Panc1 (cell line): ENCODE measurements at regions not wholly inside any gene's neighbourhood (a gene's known extent, or its start where the extent isn't known, plus 50 kb on each side); places are given as distances from the start of the nearest gene placed in this dataset.

Source experiments
- ATAC-seq: fragments of 200-7000 bp; cut with Tn5 transposase; 2 replicates; pipeline ENCODE4 v1.9.1; 2020; ENCODE audit warnings: mild to moderate bottlenecking, moderate library complexity
- BruUV-seq: library from RNA; stranded (reverse); fragments of 400-500 nt; replicated peaks from 2 replicates; lab custom pipeline; 2021; lab: Mats Ljungman, UMichigan
- CTCF ChIA-PET: fragments of 300-600 bp; sonication (Branson Sonifier 250); formaldehyde crosslinking; loops from one replicate; lab custom pipeline; 2022; ENCODE audit warnings: antibody characterized with exemption; lab: Charles Lee
- POLR2A ChIA-PET: fragments of 300-600 bp; sonication (Branson Sonifier 250); formaldehyde crosslinking; loops from one replicate; lab custom pipeline; 2022; ENCODE audit warnings: antibody characterized with exemption; lab: Charles Lee
- DNase-seq: peaks from one replicate; pipeline ENCODE4 v3.0.0-alpha.2; 2010; ENCODE audit warnings: low read depth, low spot score
- H3K27ac ChIP-seq: 2 replicates; pipeline ENCODE4 v1.5.1; 2011; ENCODE audit warnings: mild to moderate bottlenecking, low read length, inconsistent platforms
- H3K27me3 ChIP-seq: fragments of 200-500 bp; sonication (Bioruptor generic); 2 replicates; pipeline ENCODE4 v1.6.0; 2014; ENCODE audit warnings: low read length, inconsistent platforms; ENCODE audit not compliant: control insufficient read depth, insufficient read depth
- H3K36me3 ChIP-seq: fragments of 200-500 bp; sonication (Bioruptor generic); 2 replicates; pipeline ENCODE4 v1.5.1; 2014; ENCODE audit warnings: inconsistent platforms, mild to moderate bottlenecking, low read length, moderate library complexity; ENCODE audit not compliant: control insufficient read depth, insufficient read depth
- H3K4me1 ChIP-seq: 2 replicates; pipeline ENCODE4 v1.5.1; 2011; ENCODE audit warnings: inconsistent platforms, mild to moderate bottlenecking, low read length, moderate library complexity; ENCODE audit not compliant: control insufficient read depth, insufficient read depth
- H3K4me3 ChIP-seq, 2 experiments: 2 replicates each; pipeline ENCODE4 v1.5.1; 2011 to 2012; ENCODE audit warnings: low read depth in 2 of 2, low read length in 2 of 2, mild to moderate bottlenecking in 2 of 2, inconsistent platforms in 1 of 2, moderate library complexity in 1 of 2
- H3K9me3 ChIP-seq: fragments of 200-500 bp; sonication (Bioruptor generic); 2 replicates; pipeline ENCODE4 v1.5.1; 2014; ENCODE audit warnings: low read depth, mild to moderate bottlenecking, inconsistent platforms, low read length, moderate library complexity; ENCODE audit not compliant: control insufficient read depth, insufficient read depth
- CTCF ChIP-seq: fragments of 450-650 bp; IDR thresholded peaks from 2 replicates; pipeline ENCODE4 v1.5.1; 2017; ENCODE audit warnings: mild to moderate bottlenecking
- POLR2AphosphoS5 ChIP-seq: IDR thresholded peaks from 2 replicates; pipeline ENCODE4 v1.6.1; 2012; ENCODE audit warnings: mild to moderate bottlenecking, low read depth, low read length, moderate library complexity
- SIN3A ChIP-seq: IDR thresholded peaks from 2 replicates; pipeline ENCODE4 v1.6.1; 2012; ENCODE audit warnings: low read depth, mild to moderate bottlenecking, low read length, moderate library complexity, borderline replicate concordance; ENCODE audit not compliant: insufficient read depth
- TCF7L2 ChIP-seq: IDR thresholded peaks from 2 replicates; pipeline ENCODE4 v1.6.1; 2011; ENCODE audit warnings: mild to moderate bottlenecking, low read depth, low read length, inconsistent platforms
- in situ Hi-C: cut with HindIII; loops from 2 replicates; pipeline ENCODE4 v1.10.0; 2016; ENCODE audit warnings: low sequenced_read_pairs, low pct_unique_long_range_greater_than_20kb
- intact Hi-C: fragments of 100-400 bp; cut with micrococcal nuclease; formaldehyde crosslinking; loops from one replicate; pipeline ENCODE4 v1.10.0; 2022; ENCODE audit not compliant: unreplicated experiment
- TF ChIP-seq, protein P1 (sequence below), 2 experiments: IDR thresholded peaks; 2 replicates each; pipeline ENCODE4 v1.6.1; 2011 to 2012; ENCODE audit warnings: low read depth in 2 of 2, control low read depth in 1 of 2, low read length in 1 of 2, mild to moderate bottlenecking in 1 of 2, moderate library complexity in 1 of 2; ENCODE audit not compliant: insufficient read depth in 1 of 2

DNA sequence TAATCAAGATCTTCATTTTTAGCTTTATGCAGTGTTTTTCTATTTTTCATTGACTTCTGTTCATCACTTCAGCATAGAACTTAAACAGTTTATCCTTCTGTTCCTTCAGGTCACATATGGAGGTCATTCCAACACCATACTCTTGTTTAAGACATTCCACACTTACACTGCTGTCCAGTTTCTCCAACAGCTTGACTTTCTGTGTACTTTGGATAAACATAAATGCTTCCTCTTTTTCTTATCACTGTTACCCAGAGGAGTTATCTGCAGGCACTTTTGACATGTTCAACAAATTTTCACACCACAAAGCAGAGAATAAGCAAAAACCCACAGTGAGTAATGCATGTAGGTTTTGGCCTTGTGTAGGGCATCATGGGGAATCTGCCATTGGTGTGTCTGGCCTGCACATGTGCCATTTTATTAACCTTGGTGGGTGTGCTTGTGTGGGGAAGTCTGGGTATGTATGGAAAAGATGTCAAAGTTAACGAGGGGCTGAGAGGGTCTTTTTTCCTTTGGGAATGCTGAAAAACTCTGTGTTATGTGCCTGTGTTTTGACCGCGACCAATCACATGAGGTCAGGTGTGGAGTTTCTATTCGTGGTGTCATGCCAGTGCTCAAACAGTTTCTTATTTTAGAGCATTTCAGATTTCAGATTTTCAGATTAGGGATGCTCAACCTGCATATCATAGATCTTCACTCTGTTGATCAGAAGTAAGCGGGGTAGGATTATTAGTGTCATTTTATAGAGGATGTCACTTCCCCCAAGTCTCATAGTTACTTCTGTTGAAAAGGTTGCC lies 53.9 kb upstream of the ACVR1 start:
- BruUV-seq: no TSS peak
- no peak for DNase-seq
- no peaks in the 10 kb centered on the region for H3K4me1 ChIP-seq
- in situ Hi-C loops: no loop called here
- H3K27ac ChIP-seq: no peak overlapping the region
- TF ChIP-seq TCF7L2 (no peak), CTCF (no peak), SIN3A (no peak), POLR2AphosphoS5 (no peak)
- TF ChIP-seq, protein P1, sequence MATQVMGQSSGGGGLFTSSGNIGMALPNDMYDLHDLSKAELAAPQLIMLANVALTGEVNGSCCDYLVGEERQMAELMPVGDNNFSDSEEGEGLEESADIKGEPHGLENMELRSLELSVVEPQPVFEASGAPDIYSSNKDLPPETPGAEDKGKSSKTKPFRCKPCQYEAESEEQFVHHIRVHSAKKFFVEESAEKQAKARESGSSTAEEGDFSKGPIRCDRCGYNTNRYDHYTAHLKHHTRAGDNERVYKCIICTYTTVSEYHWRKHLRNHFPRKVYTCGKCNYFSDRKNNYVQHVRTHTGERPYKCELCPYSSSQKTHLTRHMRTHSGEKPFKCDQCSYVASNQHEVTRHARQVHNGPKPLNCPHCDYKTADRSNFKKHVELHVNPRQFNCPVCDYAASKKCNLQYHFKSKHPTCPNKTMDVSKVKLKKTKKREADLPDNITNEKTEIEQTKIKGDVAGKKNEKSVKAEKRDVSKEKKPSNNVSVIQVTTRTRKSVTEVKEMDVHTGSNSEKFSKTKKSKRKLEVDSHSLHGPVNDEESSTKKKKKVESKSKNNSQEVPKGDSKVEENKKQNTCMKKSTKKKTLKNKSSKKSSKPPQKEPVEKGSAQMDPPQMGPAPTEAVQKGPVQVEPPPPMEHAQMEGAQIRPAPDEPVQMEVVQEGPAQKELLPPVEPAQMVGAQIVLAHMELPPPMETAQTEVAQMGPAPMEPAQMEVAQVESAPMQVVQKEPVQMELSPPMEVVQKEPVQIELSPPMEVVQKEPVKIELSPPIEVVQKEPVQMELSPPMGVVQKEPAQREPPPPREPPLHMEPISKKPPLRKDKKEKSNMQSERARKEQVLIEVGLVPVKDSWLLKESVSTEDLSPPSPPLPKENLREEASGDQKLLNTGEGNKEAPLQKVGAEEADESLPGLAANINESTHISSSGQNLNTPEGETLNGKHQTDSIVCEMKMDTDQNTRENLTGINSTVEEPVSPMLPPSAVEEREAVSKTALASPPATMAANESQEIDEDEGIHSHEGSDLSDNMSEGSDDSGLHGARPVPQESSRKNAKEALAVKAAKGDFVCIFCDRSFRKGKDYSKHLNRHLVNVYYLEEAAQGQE (IDR thresholded peaks at IDR 0.05; ENCODE audit: insufficient read depth in 1 of 2, low read depth in 2 of 2, low read length in 1 of 2): no peak
- H3K4me3 ChIP-seq: no peak overlapping the region
- ChIA-PET CTCF (no interaction called here), POLR2A (no interaction called here)
- ATAC-seq: no peak
- H3K27me3 ChIP-seq: no peaks in the 10 kb centered on the region; the same call in 1 of the 2 replicates
- H3K36me3 ChIP-seq: no peaks in the 10 kb centered on the region
- no peaks in the 10 kb centered on the region for H3K9me3 ChIP-seq
- intact Hi-C loops: no loop called here

DNA sequence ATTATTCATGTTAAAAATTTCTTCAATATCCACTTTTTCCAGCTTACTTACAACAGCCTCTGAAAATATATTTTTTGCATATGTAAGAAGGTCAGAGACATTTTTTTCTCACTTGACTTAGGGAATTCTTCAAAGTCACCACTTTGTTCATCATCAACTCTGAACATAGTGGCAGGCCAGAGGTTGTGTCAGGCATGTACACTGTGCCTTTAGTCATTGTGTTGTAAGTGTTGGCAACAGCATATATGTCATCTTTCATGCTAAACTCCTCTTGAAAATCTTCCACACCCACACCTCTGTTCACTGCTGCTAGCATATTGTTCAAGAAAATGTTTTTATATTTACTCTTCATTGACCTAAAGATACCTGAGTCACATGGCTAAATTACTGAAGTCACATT lies 52.2 kb upstream of the ACVR1 start:
- no TSS peak for BruUV-seq
- H3K9me3 ChIP-seq: no peaks in the 10 kb centered on the region
- H3K4me3 ChIP-seq: no peak overlapping the region
- intact Hi-C loops: no loop called here
- in situ Hi-C loops: no loop called here
- H3K4me1 ChIP-seq: no peaks in the 10 kb centered on the region
- no peaks in the 10 kb centered on the region for H3K36me3 ChIP-seq
- ATAC-seq (no peak), DNase-seq (no peak)
- POLR2A ChIA-PET: no interaction called here
- no peaks in the 10 kb centered on the region; the same call in none of the 2 replicates for H3K27me3 ChIP-seq
- H3K27ac ChIP-seq: no peak overlapping the region
- TF ChIP-seq SIN3A (no peak), CTCF (no peak), POLR2AphosphoS5 (no peak), TCF7L2 (no peak)
- TF ChIP-seq, protein P1 (IDR thresholded peaks at IDR 0.05; ENCODE audit: insufficient read depth in 1 of 2, low read depth in 2 of 2, low read length in 1 of 2): no peak
- CTCF ChIA-PET: no interaction called here
